ENCODE measurements at regions not wholly inside any gene's neighbourhood (a gene's known extent, or its start where the extent isn't known, plus 50 kb on each side); places are given as distances from the start of the nearest gene placed in this dataset.

DNA sequence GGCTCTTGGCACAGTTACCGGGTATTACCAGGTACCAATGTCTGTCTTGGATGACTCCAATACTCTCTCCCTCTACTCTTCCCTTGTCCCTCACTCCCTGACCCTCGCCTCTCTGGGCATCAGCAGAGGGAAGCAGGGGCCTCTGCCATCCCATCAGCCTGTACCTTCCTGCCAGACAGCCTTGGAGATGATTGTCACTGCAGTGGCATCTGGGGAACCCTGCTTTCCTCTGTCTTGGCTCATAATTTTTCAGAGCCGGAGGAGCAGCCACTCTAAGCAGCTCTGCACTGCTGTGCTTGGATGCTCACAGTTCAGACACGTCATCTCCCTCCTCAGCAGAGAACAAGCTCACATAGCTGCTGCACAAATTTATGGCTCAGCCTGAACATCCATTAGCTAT lies 274.1 kb downstream of the SMARCA2 start:
- Histone ChIP-seq H3K27me3 (ENCODE audit: control insufficient read depth, insufficient read depth, low read length) (no peaks in the 10 kb centered on the region), H3K4me1 (ENCODE audit: control insufficient read depth, insufficient read depth, low read length) (no peaks in the 10 kb centered on the region), H3K4me3 (ENCODE audit: low read length) (no peak overlapping the region), H3K9me3 (ENCODE audit: control insufficient read depth, insufficient read depth, low read length) (no peaks in the 10 kb centered on the region), H3K36me3 (ENCODE audit: control insufficient read depth, insufficient read depth, low read length) (no peaks in the 10 kb centered on the region), H3K27ac (ENCODE audit: low read length) (no peak overlapping the region)
- no CpG with 5 or more reads among the region's 4 CpGs for WGBS (ENCODE audit: insufficient coverage, insufficient read length)
- no peak for DNase-seq (ENCODE audit: low read depth, low spot score)

- Histone ChIP-seq H3K27me3 (ENCODE audit: control insufficient read depth, insufficient read depth, low read length) (no peaks in the 10 kb centered on the region), H3K27ac (ENCODE audit: low read length) (no peak overlapping the region), H3K36me3 (ENCODE audit: control insufficient read depth, insufficient read depth, low read length) (no peaks in the 10 kb centered on the region; the same call in 1 of the 2 replicates), H3K9me3 (ENCODE audit: control insufficient read depth, insufficient read depth, low read length) (no peaks in the 10 kb centered on the region), H3K4me3 (ENCODE audit: low read length) (no peak overlapping the region), H3K4me1 (ENCODE audit: control insufficient read depth, insufficient read depth, low read length) (no peaks in the 10 kb centered on the region)
- WGBS (ENCODE audit: insufficient coverage, insufficient read length), result no CpG with 5 or more reads among the region's 1 CpG
- DNase-seq (ENCODE audit: low read depth, low spot score), result no peak
These were observed 275.2 kb downstream of the SMARCA2 start for GRCh38 chr9:2290382-2290781.

GRCh38 chr9:2291980-2292704 lies 277.0 kb downstream of the SMARCA2 start:
- H3K4me3 ChIP-seq (ENCODE audit: low read length), result no peak overlapping the region
- DNase-seq (ENCODE audit: low read depth, low spot score), result no peak

DNA sequence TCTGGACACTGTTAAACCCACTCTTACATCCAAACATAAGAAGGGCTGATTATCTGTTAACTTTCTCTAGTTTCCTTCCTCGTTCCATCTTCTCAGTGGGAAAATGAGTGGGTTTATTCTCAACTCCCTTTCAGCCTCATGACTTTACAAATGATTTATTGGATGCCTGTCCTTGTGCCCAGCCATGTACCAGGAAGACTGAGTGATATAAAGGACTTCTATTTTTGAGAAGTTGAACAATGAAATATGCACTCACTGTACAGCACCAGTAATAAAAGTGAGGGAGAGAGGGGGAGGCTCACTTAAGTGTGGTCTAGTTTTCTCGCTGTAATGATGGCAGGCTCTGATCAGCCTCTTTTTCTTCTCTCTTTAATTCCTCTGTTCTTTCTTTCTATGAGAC lies 277.6 kb downstream of the SMARCA2 start:
- no peak overlapping the region for H3K4me3 ChIP-seq (ENCODE audit: low read length)
- H3K27ac ChIP-seq (ENCODE audit: low read length), result no peak overlapping the region
- no peaks in the 10 kb centered on the region; the same call in 1 of the 2 replicates for H3K36me3 ChIP-seq (ENCODE audit: control insufficient read depth, insufficient read depth, low read length)
- no peak for DNase-seq (ENCODE audit: low read depth, low spot score)
- H3K27me3 ChIP-seq (ENCODE audit: control insufficient read depth, insufficient read depth, low read length), result no peaks in the 10 kb centered on the region
- WGBS (ENCODE audit: insufficient coverage, insufficient read length), result no CpG with 5 or more reads among the region's 2 CpGs
- no peaks in the 10 kb centered on the region for H3K9me3 ChIP-seq (ENCODE audit: control insufficient read depth, insufficient read depth, low read length)
- no peaks in the 10 kb centered on the region for H3K4me1 ChIP-seq (ENCODE audit: control insufficient read depth, insufficient read depth, low read length)

More at GRCh38 chr9:2291980-2292704, 277.0 kb downstream of the SMARCA2 start:
- Histone ChIP-seq H3K4me1 (ENCODE audit: control insufficient read depth, insufficient read depth, low read length) (no peaks in the 10 kb centered on the region), H3K27ac (ENCODE audit: low read length) (no peak overlapping the region), H3K27me3 (ENCODE audit: control insufficient read depth, insufficient read depth, low read length) (no peaks in the 10 kb centered on the region), H3K36me3 (ENCODE audit: control insufficient read depth, insufficient read depth, low read length) (no peaks in the 10 kb centered on the region; the same call in 1 of the 2 replicates), H3K9me3 (ENCODE audit: control insufficient read depth, insufficient read depth, low read length) (no peaks in the 10 kb centered on the region)
- no CpG with 5 or more reads among the region's 8 CpGs for WGBS (ENCODE audit: insufficient coverage, insufficient read length)

DNA sequence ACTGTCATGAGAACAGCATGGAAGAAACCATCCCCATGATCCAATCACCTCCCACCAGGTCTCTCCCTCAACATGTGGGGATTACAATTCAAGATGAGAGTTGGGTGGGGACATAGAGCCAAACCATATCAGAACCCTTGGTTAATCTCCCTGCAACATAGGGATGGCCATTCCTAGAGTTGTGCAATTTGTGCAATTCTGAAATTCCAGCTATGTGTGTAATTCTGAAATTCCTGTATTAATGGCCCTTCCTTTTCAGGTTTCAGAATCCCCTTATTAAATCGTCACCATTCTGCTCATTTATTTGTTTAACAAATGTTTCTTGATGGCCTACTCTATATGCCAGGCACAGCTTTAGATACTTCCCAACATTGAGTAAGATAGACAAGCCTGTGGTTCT lies 282.6 kb downstream of the SMARCA2 start:
- no peak for DNase-seq (ENCODE audit: low read depth, low spot score)
- no peak overlapping the region for H3K4me3 ChIP-seq (ENCODE audit: low read length)
- no peaks in the 10 kb centered on the region; the same call in 1 of the 2 replicates for H3K36me3 ChIP-seq (ENCODE audit: control insufficient read depth, insufficient read depth, low read length)
- no peaks in the 10 kb centered on the region for H3K9me3 ChIP-seq (ENCODE audit: control insufficient read depth, insufficient read depth, low read length)
- no peak overlapping the region for H3K27ac ChIP-seq (ENCODE audit: low read length)
- H3K27me3 ChIP-seq (ENCODE audit: control insufficient read depth, insufficient read depth, low read length), result no peaks in the 10 kb centered on the region
- H3K4me1 ChIP-seq (ENCODE audit: control insufficient read depth, insufficient read depth, low read length), result no peaks in the 10 kb centered on the region
- WGBS (ENCODE audit: insufficient coverage, insufficient read length), result no CpG with 5 or more reads among the region's 1 CpG

DNA sequence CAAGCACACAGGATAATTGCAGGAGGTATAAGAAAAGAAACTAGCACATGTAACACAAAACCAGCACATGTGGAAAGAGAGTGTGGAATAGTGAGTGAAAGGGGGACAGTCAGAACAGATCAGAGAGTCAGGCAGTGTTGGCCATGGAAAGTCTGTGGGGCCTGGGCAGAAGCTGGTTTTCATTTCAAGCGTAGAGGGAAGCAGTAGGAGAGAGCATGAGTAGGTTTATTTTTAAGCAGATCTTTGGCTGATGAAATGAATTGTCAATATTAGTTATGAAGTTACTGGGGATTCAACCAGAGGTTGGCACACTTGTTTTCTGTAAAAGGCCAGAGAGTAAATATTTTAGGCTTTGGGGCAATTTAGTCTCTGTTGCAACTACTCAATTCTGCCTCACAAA lies 283.1 kb downstream of the SMARCA2 start:
- Histone ChIP-seq H3K4me3 (ENCODE audit: low read length) (no peak overlapping the region), H3K36me3 (ENCODE audit: control insufficient read depth, insufficient read depth, low read length) (no peaks in the 10 kb centered on the region; the same call in 1 of the 2 replicates), H3K9me3 (ENCODE audit: control insufficient read depth, insufficient read depth, low read length) (no peaks in the 10 kb centered on the region), H3K27ac (ENCODE audit: low read length) (no peak overlapping the region), H3K27me3 (ENCODE audit: control insufficient read depth, insufficient read depth, low read length) (no peaks in the 10 kb centered on the region), H3K4me1 (ENCODE audit: control insufficient read depth, insufficient read depth, low read length) (no peaks in the 10 kb centered on the region)
- no CpG with 5 or more reads among the region's 1 CpG for WGBS (ENCODE audit: insufficient coverage, insufficient read length)
- DNase-seq (ENCODE audit: low read depth, low spot score), result no peak

DNA sequence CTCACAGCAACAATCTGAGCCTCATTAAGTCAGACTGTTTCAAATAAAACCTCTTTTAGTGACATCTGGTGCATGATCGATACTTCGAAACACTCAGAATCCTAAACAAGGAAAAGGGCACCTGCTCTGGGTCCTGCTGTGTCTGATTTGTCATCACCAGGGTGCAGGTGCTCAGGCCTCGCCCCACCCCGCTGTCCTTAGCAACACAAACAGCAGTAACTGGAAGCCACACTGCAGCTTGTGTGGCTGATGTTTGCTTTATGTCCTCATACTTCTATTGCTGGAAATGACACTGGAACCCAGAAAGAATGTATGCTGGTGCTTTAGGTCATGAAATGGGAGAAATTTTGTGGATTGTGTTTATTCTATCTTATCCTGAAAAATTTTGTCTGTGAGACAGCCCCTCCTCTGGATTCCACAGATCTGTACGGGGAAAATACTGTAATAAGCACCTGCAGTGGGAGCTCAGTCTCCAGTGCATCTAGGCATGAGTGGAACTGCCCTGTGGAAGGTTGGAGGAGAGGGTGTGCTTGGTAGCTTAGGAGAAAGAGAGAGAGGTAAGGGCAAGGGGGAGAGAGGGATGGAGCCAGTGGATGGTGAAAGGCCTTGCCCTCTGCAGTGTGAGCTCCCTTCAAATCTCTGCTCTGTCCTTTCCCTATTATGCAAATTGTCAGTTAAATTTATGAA lies 284.2 kb downstream of the SMARCA2 start:
- WGBS (ENCODE audit: insufficient coverage, insufficient read length), result no CpG with 5 or more reads among the region's 5 CpGs
- no peaks in the 10 kb centered on the region; the same call in 1 of the 2 replicates for H3K36me3 ChIP-seq (ENCODE audit: control insufficient read depth, insufficient read depth, low read length)
- H3K4me1 ChIP-seq (ENCODE audit: control insufficient read depth, insufficient read depth, low read length), result no peaks in the 10 kb centered on the region
- H3K27ac ChIP-seq (ENCODE audit: low read length), result no peak overlapping the region
- H3K27me3 ChIP-seq (ENCODE audit: control insufficient read depth, insufficient read depth, low read length), result no peaks in the 10 kb centered on the region
- H3K4me3 ChIP-seq (ENCODE audit: low read length), result no peak overlapping the region
- H3K9me3 ChIP-seq (ENCODE audit: control insufficient read depth, insufficient read depth, low read length), result no peaks in the 10 kb centered on the region
- DNase-seq (ENCODE audit: low read depth, low spot score), result no peak

DNA sequence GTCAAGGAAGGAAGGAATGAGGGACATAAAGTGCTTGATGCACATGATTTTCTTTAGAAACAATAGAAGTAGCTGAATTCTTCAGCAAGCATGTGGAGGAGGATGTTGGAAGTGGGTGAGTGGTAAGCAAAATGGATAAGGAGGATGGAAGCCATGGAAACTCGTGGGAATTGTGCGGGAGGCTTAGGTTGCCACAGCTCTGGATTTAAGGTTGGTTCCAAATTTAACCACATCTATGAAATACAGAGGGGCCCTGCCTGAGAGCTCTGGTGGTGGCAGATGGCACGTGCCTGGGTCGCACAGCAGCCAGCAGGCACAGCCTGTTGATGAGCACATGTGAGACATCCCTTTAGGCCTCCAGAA lies 284.7 kb downstream of the SMARCA2 start:
- no CpG with 5 or more reads among the region's 4 CpGs for WGBS (ENCODE audit: insufficient coverage, insufficient read length)
- H3K9me3 ChIP-seq (ENCODE audit: control insufficient read depth, insufficient read depth, low read length), result no peaks in the 10 kb centered on the region

DNA sequence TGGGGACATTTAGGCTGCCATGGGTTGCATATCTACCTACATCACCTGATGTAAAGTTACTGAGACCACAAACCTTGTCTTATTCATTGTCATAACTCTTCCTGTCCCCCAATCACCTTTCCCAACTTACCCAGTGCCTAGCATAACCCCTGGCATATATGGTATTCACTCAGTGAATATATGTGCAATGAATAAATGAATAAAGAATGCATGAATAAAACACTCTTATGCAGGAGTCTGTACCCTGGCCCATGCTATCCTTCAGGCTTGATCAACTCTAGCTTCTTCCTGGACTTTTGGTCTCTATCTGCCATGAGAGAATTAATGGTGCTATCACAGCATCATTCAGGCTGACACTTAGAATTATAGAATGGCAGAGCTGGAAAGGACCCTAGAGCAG lies 285.2 kb downstream of the SMARCA2 start:
- Histone ChIP-seq H3K27me3 (ENCODE audit: control insufficient read depth, insufficient read depth, low read length) (no peaks in the 10 kb centered on the region), H3K4me1 (ENCODE audit: control insufficient read depth, insufficient read depth, low read length) (no peaks in the 10 kb centered on the region), H3K4me3 (ENCODE audit: low read length) (no peak overlapping the region), H3K27ac (ENCODE audit: low read length) (no peak overlapping the region), H3K9me3 (ENCODE audit: control insufficient read depth, insufficient read depth, low read length) (no peaks in the 10 kb centered on the region), H3K36me3 (ENCODE audit: control insufficient read depth, insufficient read depth, low read length) (no peaks in the 10 kb centered on the region; the same call in 1 of the 2 replicates)
- DNase-seq (ENCODE audit: low read depth, low spot score), result no peak

More for the DNA sequence above, 284.7 kb downstream of the SMARCA2 start:
- H3K27me3 ChIP-seq (ENCODE audit: control insufficient read depth, insufficient read depth, low read length), result no peaks in the 10 kb centered on the region
- H3K4me3 ChIP-seq (ENCODE audit: low read length), result no peak overlapping the region
- no peaks in the 10 kb centered on the region; the same call in 1 of the 2 replicates for H3K36me3 ChIP-seq (ENCODE audit: control insufficient read depth, insufficient read depth, low read length)
- no peak overlapping the region for H3K27ac ChIP-seq (ENCODE audit: low read length)
- no peak for DNase-seq (ENCODE audit: low read depth, low spot score)
- H3K4me1 ChIP-seq (ENCODE audit: control insufficient read depth, insufficient read depth, low read length), result no peaks in the 10 kb centered on the region

- Histone ChIP-seq H3K4me1 (ENCODE audit: control insufficient read depth, insufficient read depth, low read length) (no peaks in the 10 kb centered on the region), H3K36me3 (ENCODE audit: control insufficient read depth, insufficient read depth, low read length) (no peaks in the 10 kb centered on the region), H3K27ac (ENCODE audit: low read length) (no peak overlapping the region), H3K4me3 (ENCODE audit: low read length) (no peak overlapping the region), H3K9me3 (ENCODE audit: control insufficient read depth, insufficient read depth, low read length) (no peaks in the 10 kb centered on the region), H3K27me3 (ENCODE audit: control insufficient read depth, insufficient read depth, low read length) (no peaks in the 10 kb centered on the region)
- DNase-seq (ENCODE audit: low read depth, low spot score), result no peak
- no CpG with 5 or more reads among the region's 2 CpGs for WGBS (ENCODE audit: insufficient coverage, insufficient read length)
These were observed 287.5 kb downstream of the SMARCA2 start for GRCh38 chr9:2302606-2303005.
